GM21576 (cell line): ENCODE measurements at regions not wholly inside any gene's neighbourhood (a gene's known extent, or its start where the extent isn't known, plus 50 kb on each side); places are given as distances from the start of the nearest gene placed in this dataset.

Experiments
- ATAC-seq: cut with Tn5 transposase; IDR thresholded peaks from one replicate; pipeline ENCODE4 v1.9.1; 2021; ENCODE audit warnings: mild to moderate bottlenecking, moderate library complexity; ENCODE audit not compliant: unreplicated experiment

GRCh38 chrX:22392133-22392948, 119.6 kb downstream of the CBLL2 start:
- no peak for ATAC-seq

- ATAC-seq: no peak
Measured at GRCh38 chrX:22395372-22395771, 122.7 kb downstream of the CBLL2 start.

- ATAC-seq: no peak
Measured at GRCh38 chrX:22396408-22396807, 123.7 kb downstream of the CBLL2 start.

GRCh38 chrX:22397566-22397965, 124.9 kb downstream of the CBLL2 start:
- no peak for ATAC-seq

- ATAC-seq: no peak
Measured at GRCh38 chrX:22399437-22400192, 126.9 kb downstream of the CBLL2 start.

GRCh38 chrX:22404297-22404696, 131.6 kb downstream of the CBLL2 start:
- ATAC-seq: no peak

- no peak for ATAC-seq
Measured at GRCh38 chrX:22406201-22406737, 133.6 kb downstream of the CBLL2 start.

- no peak for ATAC-seq
Measured at GRCh38 chrX:22409418-22409817, 136.7 kb downstream of the CBLL2 start.

- ATAC-seq: no peak
Measured at GRCh38 chrX:22424122-22424915, 151.6 kb downstream of the CBLL2 start.

GRCh38 chrX:22424919-22425318, 152.2 kb downstream of the CBLL2 start:
- no peak for ATAC-seq

- ATAC-seq: no peak
Measured at GRCh38 chrX:22429704-22430103, 157.0 kb downstream of the CBLL2 start.

GRCh38 chrX:22430701-22431100, 158.0 kb downstream of the CBLL2 start:
- no peak for ATAC-seq

GRCh38 chrX:22433292-22434070, 160.8 kb downstream of the CBLL2 start:
- ATAC-seq: no peak

GRCh38 chrX:22445880-22446279, 173.2 kb downstream of the CBLL2 start:
- ATAC-seq: no peak

- ATAC-seq: no peak
Measured at GRCh38 chrX:22462959-22463358, 190.2 kb downstream of the CBLL2 start.

GRCh38 chrX:22467571-22467970, 194.9 kb downstream of the CBLL2 start:
- ATAC-seq: no peak

GRCh38 chrX:22481436-22481835, 208.7 kb downstream of the CBLL2 start:
- ATAC-seq: no peak

GRCh38 chrX:22486296-22486695, 213.6 kb downstream of the CBLL2 start:
- no peak for ATAC-seq

- ATAC-seq: no peak
Measured at GRCh38 chrX:22516893-22517292, 244.2 kb downstream of the CBLL2 start.

- no peak for ATAC-seq
Measured at GRCh38 chrX:22520128-22520828, 247.6 kb downstream of the CBLL2 start.
